ENCODE measurements at regions not wholly inside any gene's neighbourhood (a gene's known extent, or its start where the extent isn't known, plus 50 kb on each side); places are given as distances from the start of the nearest gene placed in this dataset.

- Histone ChIP-seq H3K27me3 (ENCODE audit: control insufficient read depth, insufficient read depth, low read length) (no peaks in the 10 kb centered on the region), H3K36me3 (replicated peaks; ENCODE audit: control insufficient read depth, insufficient read depth, low read length) (no peaks in the 10 kb centered on the region), H3K4me3 (ENCODE audit: insufficient read depth, low read depth, low read length) (no peak overlapping the region)
- no peak for DNase-seq
Observed at GRCh38 chr2:150631236-150631821, 143.9 kb upstream of the RND3 start.

- H3K27me3 ChIP-seq (ENCODE audit: control insufficient read depth, insufficient read depth, low read length), result no peaks in the 10 kb centered on the region
- DNase-seq, result no peak
- no peak overlapping the region for H3K4me3 ChIP-seq (ENCODE audit: insufficient read depth, low read depth, low read length)
- no peaks in the 10 kb centered on the region for H3K36me3 ChIP-seq (replicated peaks; ENCODE audit: control insufficient read depth, insufficient read depth, low read length)
Observed at GRCh38 chr2:150630587-150631235, 143.2 kb upstream of the RND3 start.

- Histone ChIP-seq H3K27me3 (ENCODE audit: control insufficient read depth, insufficient read depth, low read length) (no peaks in the 10 kb centered on the region), H3K36me3 (replicated peaks; ENCODE audit: control insufficient read depth, insufficient read depth, low read length) (no peaks in the 10 kb centered on the region)
Observed at GRCh38 chr2:150627526-150627925, 140.1 kb upstream of the RND3 start.

GRCh38 chr2:150626934-150627411 lies 139.5 kb upstream of the RND3 start:
- DNase-seq, result no peak
- H3K27me3 ChIP-seq (ENCODE audit: control insufficient read depth, insufficient read depth, low read length), result no peaks in the 10 kb centered on the region

More at GRCh38 chr2:150627526-150627925, 140.1 kb upstream of the RND3 start:
- H3K4me3 ChIP-seq (ENCODE audit: insufficient read depth, low read depth, low read length), result no peak overlapping the region
- DNase-seq, result no peak

GRCh38 chr2:150625741-150626140 lies 138.3 kb upstream of the RND3 start:
- DNase-seq, result no peak
- Histone ChIP-seq H3K4me3 (ENCODE audit: insufficient read depth, low read depth, low read length) (no peak overlapping the region), H3K27me3 (ENCODE audit: control insufficient read depth, insufficient read depth, low read length) (no peaks in the 10 kb centered on the region), H3K36me3 (replicated peaks; ENCODE audit: control insufficient read depth, insufficient read depth, low read length) (no peaks in the 10 kb centered on the region)

More at GRCh38 chr2:150626934-150627411, 139.5 kb upstream of the RND3 start:
- H3K36me3 ChIP-seq (replicated peaks; ENCODE audit: control insufficient read depth, insufficient read depth, low read length), result no peaks in the 10 kb centered on the region
- H3K4me3 ChIP-seq (ENCODE audit: insufficient read depth, low read depth, low read length), result no peak overlapping the region

GRCh38 chr2:150625303-150625702 lies 137.8 kb upstream of the RND3 start:
- Histone ChIP-seq H3K4me3 (ENCODE audit: insufficient read depth, low read depth, low read length) (no peak overlapping the region), H3K36me3 (replicated peaks; ENCODE audit: control insufficient read depth, insufficient read depth, low read length) (no peaks in the 10 kb centered on the region), H3K27me3 (ENCODE audit: control insufficient read depth, insufficient read depth, low read length) (no peaks in the 10 kb centered on the region)
- DNase-seq, result no peak

- no peaks in the 10 kb centered on the region for H3K27me3 ChIP-seq (ENCODE audit: control insufficient read depth, insufficient read depth, low read length)
- H3K4me3 ChIP-seq (ENCODE audit: insufficient read depth, low read depth, low read length), result no peak overlapping the region
- no peak for DNase-seq
- no peaks in the 10 kb centered on the region for H3K36me3 ChIP-seq (replicated peaks; ENCODE audit: control insufficient read depth, insufficient read depth, low read length)
Observed at GRCh38 chr2:150624001-150624401, 136.5 kb upstream of the RND3 start.

- Histone ChIP-seq H3K36me3 (replicated peaks; ENCODE audit: control insufficient read depth, insufficient read depth, low read length) (no peaks in the 10 kb centered on the region), H3K27me3 (ENCODE audit: control insufficient read depth, insufficient read depth, low read length) (no peaks in the 10 kb centered on the region), H3K4me3 (ENCODE audit: insufficient read depth, low read depth, low read length) (no peak overlapping the region)
- no peak for DNase-seq
Observed at GRCh38 chr2:150621526-150622213, 134.2 kb upstream of the RND3 start.

GRCh38 chr2:150620855-150621254 lies 133.4 kb upstream of the RND3 start:
- no peaks in the 10 kb centered on the region for H3K36me3 ChIP-seq (replicated peaks; ENCODE audit: control insufficient read depth, insufficient read depth, low read length)
- no peak for DNase-seq
- no peaks in the 10 kb centered on the region for H3K27me3 ChIP-seq (ENCODE audit: control insufficient read depth, insufficient read depth, low read length)
- no peak overlapping the region for H3K4me3 ChIP-seq (ENCODE audit: insufficient read depth, low read depth, low read length)

GRCh38 chr2:150620416-150620815 lies 132.9 kb upstream of the RND3 start:
- Histone ChIP-seq H3K4me3 (ENCODE audit: insufficient read depth, low read depth, low read length) (no peak overlapping the region), H3K36me3 (replicated peaks; ENCODE audit: control insufficient read depth, insufficient read depth, low read length) (no peaks in the 10 kb centered on the region), H3K27me3 (ENCODE audit: control insufficient read depth, insufficient read depth, low read length) (no peaks in the 10 kb centered on the region)
- DNase-seq, result no peak

GRCh38 chr2:150619607-150620330 lies 132.3 kb upstream of the RND3 start:
- no peak for DNase-seq
- no peak overlapping the region for H3K4me3 ChIP-seq (ENCODE audit: insufficient read depth, low read depth, low read length)

GRCh38 chr2:150618245-150618895 lies 130.9 kb upstream of the RND3 start:
- Histone ChIP-seq H3K4me3 (ENCODE audit: insufficient read depth, low read depth, low read length) (no peak overlapping the region), H3K27me3 (ENCODE audit: control insufficient read depth, insufficient read depth, low read length) (no peaks in the 10 kb centered on the region), H3K36me3 (replicated peaks; ENCODE audit: control insufficient read depth, insufficient read depth, low read length) (no peaks in the 10 kb centered on the region)
- no peak for DNase-seq

More at GRCh38 chr2:150619607-150620330, 132.3 kb upstream of the RND3 start:
- H3K27me3 ChIP-seq (ENCODE audit: control insufficient read depth, insufficient read depth, low read length), result no peaks in the 10 kb centered on the region
- no peaks in the 10 kb centered on the region for H3K36me3 ChIP-seq (replicated peaks; ENCODE audit: control insufficient read depth, insufficient read depth, low read length)

- H3K27me3 ChIP-seq (ENCODE audit: control insufficient read depth, insufficient read depth, low read length), result no peaks in the 10 kb centered on the region
- no peaks in the 10 kb centered on the region for H3K36me3 ChIP-seq (replicated peaks; ENCODE audit: control insufficient read depth, insufficient read depth, low read length)
- no peak overlapping the region for H3K4me3 ChIP-seq (ENCODE audit: insufficient read depth, low read depth, low read length)
- DNase-seq, result no peak
Observed at GRCh38 chr2:150617351-150617978, 130.0 kb upstream of the RND3 start.

Data from H7 (cell line).